RPMI8226 (cell line): ENCODE measurements at regions not wholly inside any gene's neighbourhood (a gene's known extent, or its start where the extent isn't known, plus 50 kb on each side); places are given as distances from the start of the nearest gene placed in this dataset.

Experiments used
- DNase-seq: peaks from one replicate; pipeline ENCODE4 v3.0.0-alpha.2; 2015

GRCh38 chr4:180913750-180914149 lies 1329.5 kb upstream of the TENM3 start:
- no peak for DNase-seq

GRCh38 chr4:180923486-180923885 lies 1319.7 kb upstream of the TENM3 start:
- DNase-seq, result no peak

DNA sequence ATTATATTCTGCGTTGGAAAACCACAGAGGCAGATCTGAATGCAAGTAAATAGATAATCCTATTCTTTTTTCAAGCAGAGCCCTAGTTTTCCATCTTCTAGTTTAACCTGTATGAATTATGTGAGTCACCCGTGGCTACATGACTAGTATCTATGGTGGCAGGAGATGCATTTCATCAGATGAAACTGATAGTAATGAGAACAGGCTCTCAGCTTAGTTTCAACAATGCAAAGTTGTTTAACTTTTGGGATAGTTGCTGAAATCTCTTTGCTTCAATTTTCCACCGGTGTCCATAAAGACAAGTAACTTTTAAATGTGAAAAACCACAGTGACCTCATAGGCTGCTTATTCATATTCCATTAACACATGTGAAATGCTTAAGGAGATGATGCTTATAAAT lies 1317.4 kb upstream of the TENM3 start:
- no peak for DNase-seq

- DNase-seq, result no peak
Observed at GRCh38 chr4:180926277-180926676, 1316.9 kb upstream of the TENM3 start.

GRCh38 chr4:180932370-180933001 lies 1310.7 kb upstream of the TENM3 start:
- peak; percentile 29 for DNase-seq

DNA sequence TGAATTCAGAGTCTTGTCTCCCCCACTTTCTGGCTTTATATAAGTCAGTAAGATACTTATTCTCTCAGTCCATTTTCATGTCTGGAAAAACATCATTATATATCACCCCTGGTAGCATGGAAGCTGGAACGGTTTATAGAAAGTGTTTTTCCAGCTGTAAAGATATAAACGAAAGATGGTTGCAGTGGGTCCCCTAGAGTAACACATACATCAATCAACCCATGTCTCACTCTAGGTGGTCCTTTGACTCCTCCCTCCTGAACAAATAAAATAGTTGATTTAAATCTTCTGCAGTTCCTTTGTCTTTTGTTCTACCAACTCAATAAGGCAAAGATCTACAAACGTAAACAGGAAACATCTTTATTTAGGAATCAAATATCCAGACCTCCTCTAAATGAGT lies 1306.1 kb upstream of the TENM3 start:
- DNase-seq, result no peak

- DNase-seq, result no peak
Observed at GRCh38 chr4:180940680-180941079, 1302.5 kb upstream of the TENM3 start.

DNA sequence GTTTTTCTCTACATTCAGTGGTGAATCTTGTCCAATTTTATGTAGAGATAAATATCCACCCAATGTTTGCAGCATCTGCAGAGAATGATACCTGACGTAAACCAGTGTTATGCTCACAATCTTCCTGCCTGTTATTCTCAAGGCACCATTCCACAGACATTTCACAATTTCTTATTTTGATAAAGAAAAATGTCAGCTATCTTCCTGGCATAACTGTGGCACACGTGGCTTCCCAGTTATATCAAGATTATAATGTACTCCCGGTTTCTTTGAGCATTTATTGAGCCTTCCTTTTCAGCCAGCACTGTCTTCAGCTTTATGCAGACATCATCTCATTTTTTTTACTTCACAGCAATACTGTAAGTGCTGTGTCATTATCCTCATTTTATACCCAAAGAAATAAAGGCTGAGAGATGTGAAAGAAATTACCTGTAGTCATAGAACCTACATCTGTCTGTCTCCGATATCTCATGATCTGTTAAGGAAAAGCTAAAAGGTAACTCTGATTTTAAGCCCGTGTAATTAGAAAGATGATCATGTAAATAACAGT lies 1300.8 kb upstream of the TENM3 start:
- no peak for DNase-seq

GRCh38 chr4:180946188-180946587 lies 1297.0 kb upstream of the TENM3 start:
- no peak for DNase-seq

DNA sequence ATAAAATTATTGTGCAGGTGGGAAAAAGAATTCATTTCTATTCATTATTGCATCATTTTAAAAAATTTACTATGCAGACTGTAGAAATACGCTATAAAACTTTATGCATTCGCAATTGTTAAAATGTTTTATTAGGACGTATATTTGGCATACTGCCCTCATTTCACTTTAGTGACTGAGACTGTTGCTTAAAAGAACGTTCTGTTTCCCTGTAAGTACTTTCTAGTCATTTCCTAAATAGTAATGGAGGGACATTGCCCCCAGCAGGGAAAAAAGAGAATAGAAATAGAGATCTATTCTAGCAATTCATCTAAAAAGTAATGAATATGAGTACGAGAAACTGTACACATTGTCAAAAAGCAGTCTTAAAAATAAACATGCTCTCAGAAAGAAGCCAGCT lies 1295.8 kb upstream of the TENM3 start:
- peak; percentile 45 for DNase-seq

GRCh38 chr4:180949424-180950213 lies 1293.6 kb upstream of the TENM3 start:
- DNase-seq, result no peak

DNA sequence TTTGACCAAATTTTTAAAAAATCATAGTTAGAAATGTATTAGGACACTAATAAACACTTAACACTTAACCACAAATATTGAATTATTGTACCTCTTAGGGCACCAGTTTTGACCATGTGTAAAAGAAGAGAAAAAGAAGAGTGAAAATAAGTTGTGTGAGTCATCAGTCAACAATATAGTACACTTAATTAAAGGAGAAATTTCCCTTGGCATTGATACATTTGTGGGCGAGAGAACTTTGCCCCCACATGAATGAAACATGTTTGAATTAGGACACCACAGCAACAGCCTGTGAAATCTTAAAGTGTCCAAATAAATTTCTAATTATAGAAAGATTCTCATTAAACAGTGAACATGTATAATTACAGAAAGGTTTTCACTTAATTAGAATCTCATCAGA lies 1292.8 kb upstream of the TENM3 start:
- no peak for DNase-seq

DNA sequence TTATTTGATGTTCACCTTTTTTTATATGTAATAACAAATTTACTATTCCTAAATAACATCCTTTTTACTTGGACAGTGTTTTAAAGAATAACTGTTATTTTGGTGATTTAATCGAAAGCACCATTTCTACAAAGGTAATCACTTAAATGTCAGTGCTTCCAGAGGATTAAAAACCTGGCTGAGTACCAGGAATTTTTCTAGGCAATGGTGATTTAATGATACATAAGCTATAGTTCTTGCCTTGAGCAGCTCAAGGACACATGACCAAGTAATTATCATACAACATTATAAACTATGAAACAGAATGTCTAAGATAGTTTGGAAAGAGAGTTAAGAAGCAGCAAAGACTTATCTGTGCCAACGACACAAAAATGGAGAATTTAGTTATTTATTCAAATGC lies 1291.9 kb upstream of the TENM3 start:
- DNase-seq, result no peak

- DNase-seq, result no peak
Observed at GRCh38 chr4:180953572-180953971, 1289.6 kb upstream of the TENM3 start.

DNA sequence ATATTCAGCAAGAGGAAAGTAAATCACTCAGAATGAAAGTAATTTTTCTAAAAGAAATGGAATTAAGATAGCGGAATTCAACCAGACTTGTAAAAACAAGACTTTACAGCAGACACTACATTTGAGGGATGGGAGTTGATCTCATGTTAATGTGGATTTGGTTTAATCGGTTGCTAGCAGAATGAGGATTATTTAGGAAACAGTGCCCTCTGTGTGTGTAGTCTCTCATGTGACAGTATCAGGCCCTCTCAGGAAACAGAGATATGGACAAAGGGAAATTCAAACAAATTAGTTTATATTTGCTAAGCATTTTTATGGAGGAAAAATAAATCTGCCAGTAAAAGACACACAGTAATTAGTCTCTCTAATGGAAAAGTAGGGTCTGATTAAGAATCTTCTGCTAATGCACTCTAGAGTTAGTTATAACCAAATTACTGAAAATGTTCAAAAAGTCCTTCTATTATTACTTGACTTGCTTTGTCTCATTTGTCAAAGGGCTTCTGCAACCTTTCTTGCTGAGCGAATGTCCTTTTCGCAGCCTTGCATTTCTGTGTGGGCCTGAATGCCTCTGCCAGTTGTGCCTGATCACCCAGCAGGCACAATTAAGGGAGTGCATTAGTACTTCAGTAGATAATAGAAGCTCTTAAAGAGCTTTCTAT lies 1282.3 kb upstream of the TENM3 start:
- peak; percentile 5 for DNase-seq

DNA sequence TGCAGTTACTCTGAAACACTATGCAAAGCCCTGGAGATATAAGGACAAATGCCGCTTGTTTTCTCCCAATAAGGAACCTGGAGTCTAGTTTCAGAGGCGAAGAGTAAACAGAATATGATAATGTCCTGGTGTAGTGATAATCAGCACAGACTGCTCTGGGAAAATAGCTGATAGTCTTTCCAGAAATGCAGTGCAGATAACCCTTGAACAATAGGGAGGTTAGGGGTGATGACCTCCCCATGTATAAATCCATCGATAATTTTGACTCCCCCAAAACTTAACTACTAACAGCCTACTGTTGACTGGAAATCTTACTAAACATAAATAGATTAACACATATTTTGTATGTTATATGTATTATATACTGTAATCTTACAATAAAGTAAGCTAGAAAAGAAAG lies 1280.9 kb upstream of the TENM3 start:
- DNase-seq, result no peak

DNA sequence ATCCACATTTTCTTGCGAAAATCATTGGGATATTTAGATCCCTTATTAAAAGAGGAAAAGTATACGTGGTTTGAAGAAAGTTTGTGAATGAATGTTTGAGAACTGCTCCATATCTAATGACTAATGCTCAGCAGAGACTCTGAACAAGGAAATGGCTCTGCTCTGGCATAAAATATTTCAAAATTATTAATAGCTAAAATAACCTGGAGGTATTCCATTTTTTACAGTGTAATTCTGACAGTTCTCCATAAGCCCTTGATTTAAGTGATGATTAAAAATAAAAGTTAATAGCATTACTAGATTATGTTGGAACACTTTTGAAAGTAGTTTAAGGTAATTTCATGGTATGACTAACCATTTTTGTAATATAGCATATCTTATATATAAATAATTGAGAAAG lies 1276.9 kb upstream of the TENM3 start:
- DNase-seq, result no peak

DNA sequence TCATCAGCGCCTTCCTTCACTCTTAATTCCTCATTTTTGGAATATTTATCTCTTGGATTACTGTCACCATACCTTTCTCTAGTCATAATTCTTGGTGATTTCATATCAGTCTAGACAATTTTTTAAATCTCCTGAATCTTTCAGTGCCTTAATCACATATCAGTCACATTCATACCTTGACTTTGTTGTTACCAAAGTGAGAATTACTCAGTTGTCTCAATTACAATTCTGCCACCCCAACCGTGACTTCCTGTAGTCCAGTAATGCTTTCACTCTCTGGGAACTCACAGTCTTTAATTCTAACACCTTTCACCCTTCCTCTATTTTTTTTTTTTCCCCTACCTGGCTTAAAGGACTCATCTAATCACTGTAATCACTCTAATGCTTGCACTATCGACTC lies 1275.3 kb upstream of the TENM3 start:
- DNase-seq, result no peak

DNA sequence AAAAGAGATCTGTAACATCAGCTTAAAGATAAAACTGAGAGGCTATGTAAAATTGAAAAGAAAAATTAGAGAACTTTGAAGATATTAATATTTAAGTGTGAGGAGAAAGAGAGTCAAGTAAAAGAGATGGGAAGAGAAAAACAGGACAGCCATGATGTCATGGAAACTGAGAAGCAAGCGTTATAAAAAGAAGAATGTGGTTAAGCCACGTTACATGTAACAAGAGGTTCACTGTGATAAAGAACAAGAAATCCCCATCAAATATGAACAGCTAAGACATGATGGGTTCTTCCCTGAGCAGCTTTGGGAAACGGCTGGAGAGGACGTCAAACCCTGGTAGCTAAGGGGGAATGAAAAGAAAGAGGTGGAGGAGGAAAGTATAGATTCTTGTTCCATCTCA lies 1269.3 kb upstream of the TENM3 start:
- no peak for DNase-seq

GRCh38 chr4:180990931-180991330 lies 1252.3 kb upstream of the TENM3 start:
- DNase-seq, result no peak

DNA sequence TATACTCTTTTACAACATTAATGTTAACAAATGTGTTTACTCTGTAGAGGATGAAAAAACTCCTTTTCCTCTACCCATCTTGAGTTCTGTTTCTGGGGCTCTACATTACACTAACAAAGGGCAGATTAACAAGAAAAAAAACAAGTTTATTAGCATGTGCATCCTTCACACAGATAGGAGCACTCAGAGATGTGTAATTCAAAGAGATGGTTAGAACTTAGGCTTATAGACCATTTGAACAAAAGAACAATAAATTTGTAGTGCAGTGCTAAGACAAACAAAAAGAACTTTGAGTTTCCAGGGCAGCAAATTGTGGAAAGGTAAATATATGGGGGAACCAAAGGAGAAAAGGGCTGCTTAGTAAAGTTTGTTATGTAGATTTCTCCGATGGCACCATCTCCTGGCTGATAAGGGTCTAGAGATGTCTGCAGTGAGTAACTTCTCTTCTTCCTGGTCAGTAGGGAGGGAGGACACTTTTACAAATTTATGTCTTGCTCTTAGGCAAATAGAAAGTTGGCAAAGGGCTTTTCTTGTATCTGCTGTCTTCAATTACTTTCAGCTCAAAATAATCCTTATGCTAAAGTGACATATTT lies 1249.9 kb upstream of the TENM3 start:
- DNase-seq, result no peak

- DNase-seq, result peak; percentile 61
Observed at GRCh38 chr4:180994722-180995121, 1248.5 kb upstream of the TENM3 start.

- DNase-seq, result no peak
Observed at GRCh38 chr4:180999217-180999616, 1244.0 kb upstream of the TENM3 start.

DNA sequence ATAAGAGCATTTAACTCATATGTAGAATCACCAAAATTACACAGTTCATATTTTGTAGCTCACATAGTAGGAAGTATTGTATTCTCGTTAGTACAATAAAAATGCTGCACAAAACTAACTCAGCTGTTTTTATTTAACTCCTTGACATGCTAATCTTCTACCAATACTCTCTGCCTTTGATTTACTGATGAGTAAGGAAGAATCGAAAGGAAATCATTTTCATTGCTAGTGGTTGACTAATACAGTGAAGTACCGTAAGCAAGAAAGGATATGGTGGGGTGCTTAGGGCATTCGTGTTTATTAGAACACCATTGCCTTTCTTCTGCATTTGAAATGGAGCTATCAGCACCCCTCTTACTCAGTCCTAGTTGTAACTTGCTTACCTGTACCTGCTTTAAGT lies 1239.1 kb upstream of the TENM3 start:
- no peak for DNase-seq
